Lower leg skin (tissue), 3 donors: ENCODE measurements at regions not wholly inside any gene's neighbourhood (a gene's known extent, or its start where the extent isn't known, plus 50 kb on each side); places are given as distances from the start of the nearest gene placed in this dataset.

Experiments
- CTCF ChIP-seq, 3 donors: fragments of 450-650 bp; IDR thresholded peaks; one replicate each; pipeline ENCODE4 v1.5.1; 2016; ENCODE audit warnings: antibody characterized with exemption in 3 of 3, mild to moderate bottlenecking in 3 of 3, moderate library complexity in 2 of 3
- POLR2A ChIP-seq, 2 donors: fragments of 450-650 bp; IDR thresholded peaks; one replicate each; pipeline ENCODE4 v1.6.1; 2016 to 2017; ENCODE audit warnings: antibody characterized with exemption in 2 of 2, mild to moderate bottlenecking in 1 of 2, moderate library complexity in 1 of 2

- TF ChIP-seq POLR2A (IDR thresholded peaks at IDR 0.05), result no peak
- no peak for TF ChIP-seq CTCF (IDR thresholded peaks at IDR 0.05)
These were observed 1569.7 kb upstream of the IGFBP7 start for GRCh38 chr4:58679886-58680285.
